WTC11 (cell line): ENCODE measurements at regions not wholly inside any gene's neighbourhood (a gene's known extent, or its start where the extent isn't known, plus 50 kb on each side); places are given as distances from the start of the nearest gene placed in this dataset.

Experiments used
- FOXP1 ChIP-seq: sonication (generic); formaldehyde crosslinking; IDR thresholded peaks from 2 replicates; pipeline ENCODE4 v1.8.0; 2022; ENCODE audit warnings: missing genetic modification reagents, mild to moderate bottlenecking, moderate library complexity, borderline replicate concordance
- NR3C1 ChIP-seq: sonication (generic); formaldehyde crosslinking; conservative IDR thresholded peaks from 2 replicates; pipeline ENCODE4 v1.8.1; 2023; ENCODE audit warnings: low read depth, mild to moderate bottlenecking, missing genetic modification reagents
- TEAD4 ChIP-seq: sonication (generic); formaldehyde crosslinking; IDR thresholded peaks from 2 replicates; pipeline ENCODE4 v1.8.0; 2022; ENCODE audit warnings: mild to moderate bottlenecking, missing genetic modification reagents
- ZNF232 ChIP-seq: sonication (generic); formaldehyde crosslinking; IDR thresholded peaks from 2 replicates; pipeline ENCODE4 v1.8.0; 2022; ENCODE audit warnings: mild to moderate bottlenecking, missing genetic modification reagents
- TF ChIP-seq, protein P1 (sequence below): fragments of 200-600 bp; IDR thresholded peaks from 2 replicates; pipeline ENCODE4 v1.8.0; 2022; ENCODE audit warnings: antibody characterized with exemption

DNA sequence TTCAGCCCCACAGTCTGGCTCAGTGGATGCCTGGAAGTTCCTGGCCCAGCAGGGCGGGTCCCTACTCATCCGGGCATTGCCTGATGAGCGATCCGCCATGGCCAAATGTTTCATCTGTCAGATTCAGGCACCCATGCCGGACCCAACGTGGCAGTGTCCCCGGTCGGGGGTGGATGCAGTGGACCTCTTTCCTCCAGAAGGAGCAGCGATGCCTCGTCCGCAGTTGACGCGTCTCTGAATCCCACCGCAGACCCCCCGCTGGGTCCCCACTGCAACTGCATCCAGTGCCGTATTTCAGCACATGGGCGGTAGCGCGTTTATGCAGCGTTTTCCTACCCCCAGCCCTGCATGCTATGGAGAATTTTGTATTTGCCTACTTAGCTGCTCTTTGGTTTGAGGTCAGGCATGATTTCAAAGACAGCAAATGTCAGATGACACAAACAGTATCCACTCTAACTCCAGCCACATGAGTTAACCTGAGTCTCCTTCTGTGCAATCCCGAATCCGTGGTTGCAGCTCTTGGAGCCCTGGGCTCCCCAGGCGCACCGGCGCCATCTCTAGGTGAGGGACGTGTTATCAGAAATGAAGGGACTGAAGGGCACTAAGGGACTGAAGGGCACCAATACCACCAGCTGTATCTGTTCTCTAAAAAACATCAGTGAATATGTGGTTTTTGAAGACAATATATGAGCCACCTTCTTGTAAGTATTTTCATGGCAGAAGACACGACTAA, 72.6 kb upstream of the THBS2 start:
- TF ChIP-seq, protein P1, sequence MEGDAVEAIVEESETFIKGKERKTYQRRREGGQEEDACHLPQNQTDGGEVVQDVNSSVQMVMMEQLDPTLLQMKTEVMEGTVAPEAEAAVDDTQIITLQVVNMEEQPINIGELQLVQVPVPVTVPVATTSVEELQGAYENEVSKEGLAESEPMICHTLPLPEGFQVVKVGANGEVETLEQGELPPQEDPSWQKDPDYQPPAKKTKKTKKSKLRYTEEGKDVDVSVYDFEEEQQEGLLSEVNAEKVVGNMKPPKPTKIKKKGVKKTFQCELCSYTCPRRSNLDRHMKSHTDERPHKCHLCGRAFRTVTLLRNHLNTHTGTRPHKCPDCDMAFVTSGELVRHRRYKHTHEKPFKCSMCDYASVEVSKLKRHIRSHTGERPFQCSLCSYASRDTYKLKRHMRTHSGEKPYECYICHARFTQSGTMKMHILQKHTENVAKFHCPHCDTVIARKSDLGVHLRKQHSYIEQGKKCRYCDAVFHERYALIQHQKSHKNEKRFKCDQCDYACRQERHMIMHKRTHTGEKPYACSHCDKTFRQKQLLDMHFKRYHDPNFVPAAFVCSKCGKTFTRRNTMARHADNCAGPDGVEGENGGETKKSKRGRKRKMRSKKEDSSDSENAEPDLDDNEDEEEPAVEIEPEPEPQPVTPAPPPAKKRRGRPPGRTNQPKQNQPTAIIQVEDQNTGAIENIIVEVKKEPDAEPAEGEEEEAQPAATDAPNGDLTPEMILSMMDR = no peak
- TF ChIP-seq FOXP1 = no peak
- TF ChIP-seq TEAD4 (CRISPR knock-in tag) = no peak
- TF ChIP-seq NR3C1 (CRISPR knock-in tag) = no peak
- TF ChIP-seq ZNF232 = no peak
